IMR-90 (cell line): ENCODE measurements at regions not wholly inside any gene's neighbourhood (a gene's known extent, or its start where the extent isn't known, plus 50 kb on each side); places are given as distances from the start of the nearest gene placed in this dataset.

Experiments used
- ATAC-seq: fragments of 200-7000 bp; cut with Tn5 transposase; 2 replicates; pipeline ENCODE4 v1.9.1; 2020; ENCODE audit warnings: low read depth, mild to moderate bottlenecking, moderate library complexity
- BruUV-seq: library from RNA; stranded (reverse); fragments of 400-500 nt; replicated peaks from 2 replicates; lab custom pipeline; 2021; lab: Mats Ljungman, UMichigan
- CTCF ChIA-PET: fragments of 300-600 bp; formaldehyde crosslinking; extraction: SDS; loops from one replicate; lab custom pipeline; 2021; ENCODE audit warnings: antibody characterized with exemption; lab: Yijun Ruan, JAX
- POLR2A ChIA-PET: fragments of 300-600 bp; sonication (Branson Sonifier 250); formaldehyde crosslinking; loops from one replicate; lab custom pipeline; 2022; ENCODE audit warnings: antibody characterized with exemption; ENCODE audit not compliant: unreplicated experiment; lab: Charles Lee
- DNase-seq: peaks from one replicate; pipeline ENCODE4 v3.0.0; 2013
- H2AFZ ChIP-seq: replicated peaks from 2 replicates; pipeline ENCODE3; 2013; ENCODE audit warnings: low read length, mild to moderate bottlenecking; ENCODE audit not compliant: poor library complexity
- H2AK5ac ChIP-seq: 2 replicates; pipeline ENCODE4 v1.6.1; 2013; ENCODE audit warnings: low read depth, low read length, inconsistent platforms
- H2AK9ac ChIP-seq: replicated peaks from 2 replicates; pipeline ENCODE3; 2013; ENCODE audit warnings: mild to moderate bottlenecking, low read depth, low read length, moderate library complexity; ENCODE audit not compliant: poor library complexity
- H2BK120ac ChIP-seq: 2 replicates; pipeline ENCODE4 v1.6.1; 2013; ENCODE audit warnings: low read depth, low read length, inconsistent platforms
- H2BK15ac ChIP-seq: 3 replicates; pipeline ENCODE4 v1.6.1; 2013; ENCODE audit warnings: low read depth, low read length, inconsistent platforms
- H2BK20ac ChIP-seq: 2 replicates; pipeline ENCODE4 v1.6.1; 2013; ENCODE audit warnings: low read depth, mild to moderate bottlenecking, inconsistent platforms, low read length, moderate library complexity
- H2BK5ac ChIP-seq: 2 replicates; pipeline ENCODE4 v1.6.1; 2013; ENCODE audit warnings: mild to moderate bottlenecking, low read depth, low read length, inconsistent platforms; ENCODE audit not compliant: poor library complexity, severe bottlenecking
- H3K14ac ChIP-seq: replicated peaks from 2 replicates; pipeline ENCODE4 v1.6.1; 2013; ENCODE audit warnings: low read depth, low read length, inconsistent platforms
- H3K18ac ChIP-seq: 2 replicates; pipeline ENCODE4 v1.6.1; 2013; ENCODE audit warnings: low read depth, low read length, control low read depth
- H3K23ac ChIP-seq: 2 replicates; pipeline ENCODE4 v1.6.1; 2013; ENCODE audit warnings: low read depth, low read length, inconsistent platforms
- H3K27ac ChIP-seq: 2 replicates; pipeline ENCODE4 v1.5.1; 2013; ENCODE audit warnings: mild to moderate bottlenecking, control low read depth, low read length; ENCODE audit not compliant: insufficient read depth
- H3K27me3 ChIP-seq: 2 replicates; pipeline ENCODE4 v1.6.1; 2013; ENCODE audit warnings: low read length; ENCODE audit not compliant: control insufficient read depth, insufficient read depth
- H3K36me3 ChIP-seq: 2 replicates; pipeline ENCODE4 v1.6.1; 2013; ENCODE audit warnings: low read length, mixed read lengths; ENCODE audit not compliant: control insufficient read depth, insufficient read depth
- H3K4ac ChIP-seq: 2 replicates; pipeline ENCODE4 v1.6.1; 2013; ENCODE audit warnings: low read depth, low read length, inconsistent platforms
- H3K4me1 ChIP-seq: 2 replicates; pipeline ENCODE4 v1.6.1; 2013; ENCODE audit warnings: low read length, mixed read lengths; ENCODE audit not compliant: control insufficient read depth, insufficient read depth
- H3K4me2 ChIP-seq: 2 replicates; pipeline ENCODE4 v1.6.1; 2013; ENCODE audit warnings: low read depth, mild to moderate bottlenecking, control low read depth, low read length, moderate library complexity
- H3K4me3 ChIP-seq: 2 replicates; pipeline ENCODE4 v1.5.1; 2013; ENCODE audit warnings: low read depth, mild to moderate bottlenecking, control low read depth, low read length, moderate library complexity; ENCODE audit not compliant: insufficient read depth
- H3K56ac ChIP-seq: 2 replicates; pipeline ENCODE4 v1.6.1; 2013; ENCODE audit warnings: low read length, inconsistent platforms; ENCODE audit not compliant: insufficient read depth; ENCODE audit errors: extremely low read depth
- H3K79me1 ChIP-seq, 2 experiments: 2 replicates each; pipeline ENCODE4 v1.6.1; 2013; ENCODE audit warnings: low read length in 2 of 2, inconsistent platforms in 1 of 2, low read depth in 1 of 2
- H3K9ac ChIP-seq: 2 replicates; pipeline ENCODE4 v1.6.1; 2013; ENCODE audit warnings: low read depth, low read length, control low read depth
- H3K9me1 ChIP-seq: 2 replicates; pipeline ENCODE4 v1.6.1; 2013; ENCODE audit warnings: low read length, inconsistent platforms; ENCODE audit not compliant: insufficient read depth
- H3K9me3 ChIP-seq: 2 replicates; pipeline ENCODE4 v1.6.1; 2013; ENCODE audit warnings: low read length; ENCODE audit not compliant: control insufficient read depth, insufficient read depth
- H4K20me1 ChIP-seq: 2 replicates; pipeline ENCODE4 v1.6.1; 2013; ENCODE audit warnings: low read length, inconsistent platforms; ENCODE audit not compliant: insufficient read depth
- H4K5ac ChIP-seq: 2 replicates; pipeline ENCODE4 v1.6.1; 2013; ENCODE audit warnings: mild to moderate bottlenecking, low read depth, low read length, control low read depth
- H4K8ac ChIP-seq, 2 experiments: 2 replicates each; pipeline ENCODE4 v1.6.1; 2013; ENCODE audit warnings: low read depth in 2 of 2, low read length in 2 of 2, control low read depth in 1 of 2, inconsistent platforms in 1 of 2
- H4K91ac ChIP-seq: 2 replicates; pipeline ENCODE4 v1.6.1; 2013; ENCODE audit warnings: low read depth, low read length, inconsistent platforms; ENCODE audit not compliant: insufficient read depth
- BHLHE40 ChIP-seq: fragments of 150-350 bp; IDR thresholded peaks from 2 replicates; pipeline ENCODE4 v1.6.1; 2016; ENCODE audit warnings: mild to moderate bottlenecking, low read depth, low read length
- CEBPB ChIP-seq: IDR thresholded peaks from 2 replicates; pipeline ENCODE4 v1.6.1; 2012; ENCODE audit warnings: low read depth, low read length, improper control_type of control experiment
- CHD1 ChIP-seq: IDR thresholded peaks from 2 replicates; pipeline ENCODE4 v1.6.1; 2012; ENCODE audit warnings: low read depth, low read length, improper control_type of control experiment
- ELK1 ChIP-seq: fragments of 150-350 bp; IDR thresholded peaks from 2 replicates; pipeline ENCODE4 v1.6.1; 2016; ENCODE audit warnings: low read depth, mild to moderate bottlenecking, low read length, moderate library complexity, borderline replicate concordance
- FOS ChIP-seq: fragments of 150-350 bp; IDR thresholded peaks from 2 replicates; pipeline ENCODE4 v1.6.1; 2016; ENCODE audit warnings: low read depth, low read length
- MAFK ChIP-seq: IDR thresholded peaks from 2 replicates; pipeline ENCODE4 v1.6.1; 2012; ENCODE audit warnings: low read depth, low read length, improper control_type of control experiment
- MAZ ChIP-seq: IDR thresholded peaks from 2 replicates; pipeline ENCODE4 v1.6.1; 2012; ENCODE audit warnings: low read depth, mild to moderate bottlenecking, low read length, improper control_type of control experiment, moderate library complexity, borderline replicate concordance
- MXI1 ChIP-seq: IDR thresholded peaks from 2 replicates; pipeline ENCODE4 v1.6.1; 2012; ENCODE audit warnings: low read depth, mild to moderate bottlenecking, low read length, moderate library complexity, borderline replicate concordance
- NFE2L2 ChIP-seq: fragments of 150-350 bp; IDR thresholded peaks from 2 replicates; pipeline ENCODE4 v1.6.1; 2016; ENCODE audit warnings: low read depth, mild to moderate bottlenecking, low read length
- POLR2A ChIP-seq: IDR thresholded peaks from 2 replicates; pipeline ENCODE4 v1.6.1; 2012; ENCODE audit warnings: mild to moderate bottlenecking, low read depth, low read length
- RAD21 ChIP-seq: IDR thresholded peaks from 2 replicates; pipeline ENCODE4 v1.6.1; 2012; ENCODE audit warnings: low read length, improper control_type of control experiment
- RCOR1 ChIP-seq: IDR thresholded peaks from 2 replicates; pipeline ENCODE4 v1.6.1; 2012; ENCODE audit warnings: mild to moderate bottlenecking, low read length, improper control_type of control experiment; ENCODE audit not compliant: insufficient replicate concordance
- RFX5 ChIP-seq: IDR thresholded peaks from 2 replicates; pipeline ENCODE4 v1.8.0; 2012; ENCODE audit warnings: low read depth, mild to moderate bottlenecking, low read length, moderate library complexity
- SMC3 ChIP-seq: fragments of 150-350 bp; IDR thresholded peaks from 2 replicates; pipeline ENCODE4 v1.6.1; 2016; ENCODE audit warnings: low read depth, mild to moderate bottlenecking, antibody characterized with exemption, low read length, moderate library complexity
- WGBS, 2 experiments: methylation state at CpG; one replicate each; pipeline versions ENCODE4 v1.1.5 to v1.1.7; 2013; ENCODE audit warnings: missing lambda C conversion rate in 2 of 2; ENCODE audit not compliant: insufficient read length in 1 of 2; ENCODE audit errors: extremely low coverage in 2 of 2; 5-methylcytosine and 5-hydroxymethylcytosine counted together
- dilution Hi-C: fragments of 300-500 bp; cut with HindIII; formaldehyde crosslinking; loops from one replicate; pipeline ENCODE4 v1.14.3; 2018; ENCODE audit warnings: low sequenced_read_pairs; ENCODE audit not compliant: unreplicated experiment
- in situ Hi-C: fragments of 300-500 bp; cut with MboI; formaldehyde crosslinking; loops from 3 replicates; pipeline ENCODE4 v1.14.3; 2019; ENCODE audit warnings: low sequenced_read_pairs, inconsistent platforms, mixed read lengths
- intact Hi-C: fragments of 100-400 bp; cut with micrococcal nuclease; formaldehyde crosslinking; loops from 2 replicates; pipeline ENCODE4 v1.10.0; 2022
- TF ChIP-seq, protein P1 (sequence below): fragments of 150-350 bp; IDR thresholded peaks from 2 replicates; pipeline ENCODE4 v1.6.1; 2017; ENCODE audit warnings: mild to moderate bottlenecking, antibody characterized with exemption, low read length, low read depth
- TF ChIP-seq, protein P2 (sequence below): conservative IDR thresholded peaks from 2 replicates; pipeline ENCODE4 v1.5.1; 2012; ENCODE audit warnings: mild to moderate bottlenecking, low read depth, low read length, improper control_type of control experiment

DNA sequence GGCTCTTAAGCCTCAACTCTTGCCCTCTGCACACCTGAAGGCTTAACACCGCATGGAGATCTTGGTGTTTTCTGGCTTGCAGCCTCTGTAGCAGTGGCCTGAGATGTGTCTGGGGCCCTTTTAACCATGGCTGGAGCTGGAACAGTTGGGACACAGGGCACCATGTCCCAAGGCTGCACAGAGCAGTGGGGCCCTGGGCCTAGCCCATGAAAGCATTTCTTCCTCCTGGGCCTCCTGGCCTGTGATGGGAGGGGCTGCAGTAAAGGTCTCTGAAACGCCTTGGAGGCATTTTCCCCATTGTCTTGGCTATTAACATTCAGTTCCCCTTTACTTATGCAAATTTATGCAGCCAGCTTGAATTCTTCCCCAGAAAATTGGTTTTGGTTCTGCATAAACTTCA lies 735.5 kb upstream of the ALCAM start:
- H4K8ac ChIP-seq: no peak overlapping the region
- BruUV-seq: no TSS peak
- H2BK20ac ChIP-seq: no peak overlapping the region
- H3K79me1 ChIP-seq: no peaks in the 10 kb centered on the region; a peak in 1 of 4 replicates
- H3K14ac ChIP-seq: no peak overlapping the region
- no peak overlapping the region for H4K5ac ChIP-seq
- no peak overlapping the region for H2BK120ac ChIP-seq
- intact Hi-C loops (no loop called here), dilution Hi-C loops (no loop called here), in situ Hi-C loops (no loop called here)
- 100% methylated on average over 1 of the region's 2 CpGs; no CpG with 5 or more reads in 1 of the 2 experiments for WGBS, 2 experiments
- H3K9me1 ChIP-seq: peaks cover 5% of the 10 kb centered on the region; the same call in 1 of the 2 replicates
- H2AK5ac ChIP-seq: no peak overlapping the region
- H3K4me2 ChIP-seq: no peak overlapping the region
- no peak overlapping the region for H3K27ac ChIP-seq
- no peak overlapping the region for H3K56ac ChIP-seq
- no peak overlapping the region for H4K91ac ChIP-seq
- H3K27me3 ChIP-seq: no peaks in the 10 kb centered on the region
- peaks cover 2% of the 10 kb centered on the region; the same call in 1 of the 2 replicates for H3K9me3 ChIP-seq
- no peak overlapping the region for H2BK15ac ChIP-seq
- H3K36me3 ChIP-seq: no peaks in the 10 kb centered on the region
- POLR2A ChIA-PET: no interaction called here
- ATAC-seq (no peak), DNase-seq (no peak)
- H2BK5ac ChIP-seq: no peak overlapping the region
- H2AK9ac ChIP-seq: no peak overlapping the region
- no peak overlapping the region for H3K18ac ChIP-seq
- H4K20me1 ChIP-seq: no peaks in the 10 kb centered on the region
- H3K4me3 ChIP-seq: no peak overlapping the region
- TF ChIP-seq POLR2A (no peak), MAZ (no peak), CHD1 (no peak), NFE2L2 (no peak), SMC3 (no peak), ELK1 (no peak), CEBPB (no peak), RCOR1 (no peak), BHLHE40 (no peak), RFX5 (no peak), MAFK (no peak), RAD21 (no peak), MXI1 (no peak), FOS (no peak)
- TF ChIP-seq, protein P1, sequence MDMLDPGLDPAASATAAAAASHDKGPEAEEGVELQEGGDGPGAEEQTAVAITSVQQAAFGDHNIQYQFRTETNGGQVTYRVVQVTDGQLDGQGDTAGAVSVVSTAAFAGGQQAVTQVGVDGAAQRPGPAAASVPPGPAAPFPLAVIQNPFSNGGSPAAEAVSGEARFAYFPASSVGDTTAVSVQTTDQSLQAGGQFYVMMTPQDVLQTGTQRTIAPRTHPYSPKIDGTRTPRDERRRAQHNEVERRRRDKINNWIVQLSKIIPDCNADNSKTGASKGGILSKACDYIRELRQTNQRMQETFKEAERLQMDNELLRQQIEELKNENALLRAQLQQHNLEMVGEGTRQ: no peak
- TF ChIP-seq, protein P2, sequence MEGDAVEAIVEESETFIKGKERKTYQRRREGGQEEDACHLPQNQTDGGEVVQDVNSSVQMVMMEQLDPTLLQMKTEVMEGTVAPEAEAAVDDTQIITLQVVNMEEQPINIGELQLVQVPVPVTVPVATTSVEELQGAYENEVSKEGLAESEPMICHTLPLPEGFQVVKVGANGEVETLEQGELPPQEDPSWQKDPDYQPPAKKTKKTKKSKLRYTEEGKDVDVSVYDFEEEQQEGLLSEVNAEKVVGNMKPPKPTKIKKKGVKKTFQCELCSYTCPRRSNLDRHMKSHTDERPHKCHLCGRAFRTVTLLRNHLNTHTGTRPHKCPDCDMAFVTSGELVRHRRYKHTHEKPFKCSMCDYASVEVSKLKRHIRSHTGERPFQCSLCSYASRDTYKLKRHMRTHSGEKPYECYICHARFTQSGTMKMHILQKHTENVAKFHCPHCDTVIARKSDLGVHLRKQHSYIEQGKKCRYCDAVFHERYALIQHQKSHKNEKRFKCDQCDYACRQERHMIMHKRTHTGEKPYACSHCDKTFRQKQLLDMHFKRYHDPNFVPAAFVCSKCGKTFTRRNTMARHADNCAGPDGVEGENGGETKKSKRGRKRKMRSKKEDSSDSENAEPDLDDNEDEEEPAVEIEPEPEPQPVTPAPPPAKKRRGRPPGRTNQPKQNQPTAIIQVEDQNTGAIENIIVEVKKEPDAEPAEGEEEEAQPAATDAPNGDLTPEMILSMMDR: no peak
- no peak overlapping the region; the same call in 1 of the 2 replicates for H3K4ac ChIP-seq
- H3K23ac ChIP-seq: no peak overlapping the region
- peaks cover 9% of the 10 kb centered on the region; the same call in 1 of the 2 replicates for H3K4me1 ChIP-seq
- no peak overlapping the region for H2AFZ ChIP-seq
- no peak overlapping the region for H3K9ac ChIP-seq
- CTCF ChIA-PET: no interaction called here
